Left ventricle myocardium inferior (tissue), 1 donor: ENCODE measurements at regions not wholly inside any gene's neighbourhood (a gene's known extent, or its start where the extent isn't known, plus 50 kb on each side); places are given as distances from the start of the nearest gene placed in this dataset.

ENCODE experiments used
- DNase-seq: peaks from one replicate; pipeline ENCODE4 v3.0.0-alpha.2; 2020
- H3K27ac ChIP-seq: fragments of 200-600 bp; replicated peaks from 2 replicates; pipeline ENCODE4 v1.8.0; 2021
- H3K27me3 ChIP-seq: fragments of 200-600 bp; 2 replicates; pipeline ENCODE4 v1.8.0; 2021; ENCODE audit warnings: low read depth
- H3K36me3 ChIP-seq: fragments of 200-600 bp; 2 replicates; pipeline ENCODE4 v1.8.0; 2021
- H3K4me1 ChIP-seq: fragments of 200-600 bp; 2 replicates; pipeline ENCODE4 v1.8.0; 2021
- H3K4me3 ChIP-seq: fragments of 200-600 bp; 2 replicates; pipeline ENCODE4 v1.8.0; 2021; ENCODE audit warnings: mild to moderate bottlenecking, moderate library complexity
- H3K9me3 ChIP-seq: fragments of 200-600 bp; replicated peaks from 2 replicates; pipeline ENCODE4 v1.8.0; 2021
- CTCF ChIP-seq: fragments of 200-600 bp; IDR thresholded peaks from 2 replicates; pipeline ENCODE4 v1.8.0; 2021; ENCODE audit warnings: antibody characterized with exemption, mild to moderate bottlenecking, borderline replicate concordance
- intact Hi-C: fragments of 100-400 bp; cut with micrococcal nuclease; formaldehyde crosslinking; loops from one replicate; pipeline ENCODE4 v1.11.0; 2022
- donor health status: DM: no; HTN: yes; CAD: no; lungs with severe emphysema.

GRCh38 chr6:168794491-168794890, 353.5 kb downstream of the SMOC2 start:
- peaks cover 52% of the 10 kb centered on the region for H3K27me3 ChIP-seq
- H3K9me3 ChIP-seq = peaks cover 6% of the 10 kb centered on the region
- H3K4me3 ChIP-seq = no peak overlapping the region
- no peak overlapping the region for H3K27ac ChIP-seq
- DNase-seq = no peak
- no peaks in the 10 kb centered on the region for H3K36me3 ChIP-seq
- intact Hi-C loops = no loop called here
- no peaks in the 10 kb centered on the region for H3K4me1 ChIP-seq
- no peak for TF ChIP-seq CTCF

GRCh38 chr6:168793649-168794048, 352.7 kb downstream of the SMOC2 start:
- Histone ChIP-seq H3K36me3 (no peaks in the 10 kb centered on the region), H3K9me3 (peaks cover 6% of the 10 kb centered on the region), H3K27ac (no peak overlapping the region), H3K27me3 (peaks cover 54% of the 10 kb centered on the region), H3K4me3 (no peak overlapping the region), H3K4me1 (no peaks in the 10 kb centered on the region)
- intact Hi-C loops = no loop called here
- DNase-seq = no peak
- no peak for TF ChIP-seq CTCF

GRCh38 chr6:168791917-168792316, 350.9 kb downstream of the SMOC2 start:
- Histone ChIP-seq H3K27me3 (peaks cover 39% of the 10 kb centered on the region), H3K9me3 (peaks cover 6% of the 10 kb centered on the region), H3K4me3 (no peak overlapping the region), H3K4me1 (no peaks in the 10 kb centered on the region), H3K27ac (no peak overlapping the region), H3K36me3 (no peaks in the 10 kb centered on the region)
- no peak for DNase-seq
- TF ChIP-seq CTCF = no peak
- intact Hi-C loops = no loop called here

GRCh38 chr6:168789699-168790098, 348.7 kb downstream of the SMOC2 start:
- TF ChIP-seq CTCF = no peak
- H3K4me3 ChIP-seq = no peak overlapping the region
- H3K4me1 ChIP-seq = no peaks in the 10 kb centered on the region
- H3K36me3 ChIP-seq = no peaks in the 10 kb centered on the region
- peaks cover 23% of the 10 kb centered on the region for H3K27me3 ChIP-seq
- no peak for DNase-seq
- intact Hi-C loops = no loop called here
- H3K9me3 ChIP-seq = peaks cover 2% of the 10 kb centered on the region
- no peak overlapping the region for H3K27ac ChIP-seq

GRCh38 chr6:168785720-168786511, 344.9 kb downstream of the SMOC2 start:
- TF ChIP-seq CTCF = no peak
- intact Hi-C loops = no loop called here
- peaks cover 25% of the 10 kb centered on the region for H3K27me3 ChIP-seq

More at GRCh38 chr6:168785720-168786511, 344.9 kb downstream of the SMOC2 start:
- H3K4me3 ChIP-seq = no peak overlapping the region
- no peaks in the 10 kb centered on the region for H3K4me1 ChIP-seq
- H3K36me3 ChIP-seq = no peaks in the 10 kb centered on the region
- no peaks in the 10 kb centered on the region for H3K9me3 ChIP-seq
- no peak overlapping the region for H3K27ac ChIP-seq
- DNase-seq = no peak
